H1 (cell line): ENCODE measurements at regions not wholly inside any gene's neighbourhood (a gene's known extent, or its start where the extent isn't known, plus 50 kb on each side); places are given as distances from the start of the nearest gene placed in this dataset.

Experiments used
- CBX5 ChIP-seq: fragments of 300-800, 300-1000 bp; sonication (generic); IDR thresholded peaks from 2 replicates; pipeline ENCODE4 v1.7.1; 2016; ENCODE audit warnings: antibody characterized with exemption, low read length, low read depth
- GTF2F1 ChIP-seq: IDR thresholded peaks from 2 replicates; pipeline ENCODE4 v1.6.1; 2012; ENCODE audit warnings: low read depth, low read length, improper control_type of control experiment, borderline replicate concordance
- RBBP5 ChIP-seq: IDR thresholded peaks from 2 replicates; pipeline ENCODE4 v1.7.1; 2012; ENCODE audit warnings: low read depth, mild to moderate bottlenecking, inconsistent platforms, low read length, moderate library complexity, borderline replicate concordance
- RNF2 ChIP-seq: fragments of 200-900, 300-1000 bp; sonication (generic); IDR thresholded peaks from 2 replicates; pipeline ENCODE4 v1.7.1; 2016; ENCODE audit warnings: borderline replicate concordance, low read depth, mild to moderate bottlenecking, antibody characterized with exemption, low read length; ENCODE audit not compliant: poor library complexity, severe bottlenecking; ENCODE audit errors: missing control alignments
- TBP ChIP-seq: IDR thresholded peaks from 2 replicates; pipeline ENCODE4 v1.6.1; 2011; ENCODE audit warnings: low read depth, low read length, improper control_type of control experiment
- TF ChIP-seq, protein P1 (sequence below): IDR thresholded peaks from 2 replicates; pipeline ENCODE4 v1.6.1; 2012; ENCODE audit warnings: inconsistent platforms

DNA sequence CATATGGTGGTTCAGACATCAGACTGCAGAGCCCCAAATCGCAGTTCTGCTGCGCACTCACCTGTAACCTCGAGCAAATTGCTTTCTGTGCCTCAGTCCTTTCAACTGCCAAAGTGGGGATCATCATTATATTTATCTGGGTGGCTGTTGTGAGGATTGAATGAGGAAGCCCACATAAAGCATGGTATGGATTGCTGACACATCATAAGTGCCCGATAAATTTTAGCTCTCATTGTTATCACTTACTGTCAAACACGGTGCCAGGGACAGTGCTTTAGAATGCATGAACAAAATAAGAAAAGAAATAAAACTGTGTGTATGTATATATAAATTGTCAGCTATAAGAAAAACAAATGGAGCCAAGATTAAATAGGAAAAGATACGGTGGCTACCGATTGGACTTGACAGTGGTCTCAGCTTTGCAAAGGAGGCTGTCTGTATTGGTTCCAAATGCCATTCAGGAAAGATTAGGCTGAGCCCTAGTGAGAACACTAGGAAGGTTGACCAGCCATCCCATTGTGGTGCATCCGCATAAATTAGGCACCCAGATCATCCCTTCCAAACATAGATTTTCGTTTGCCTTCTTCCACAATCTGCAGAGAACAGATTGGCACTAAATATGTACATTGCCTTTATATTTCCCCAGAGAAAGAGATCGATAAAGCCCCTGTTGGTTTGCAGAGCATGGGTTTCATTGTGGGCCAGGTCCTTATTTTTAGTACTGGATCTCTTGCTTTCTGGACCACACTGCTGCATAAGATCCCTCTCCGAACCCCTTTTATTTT lies 91.8 kb upstream of the KAZN start (continued):
- no peak for TF ChIP-seq RNF2
- no peak for TF ChIP-seq TBP
- TF ChIP-seq RBBP5 = no peak
- no peak for TF ChIP-seq GTF2F1
- no peak for TF ChIP-seq CBX5
- TF ChIP-seq, protein P1, sequence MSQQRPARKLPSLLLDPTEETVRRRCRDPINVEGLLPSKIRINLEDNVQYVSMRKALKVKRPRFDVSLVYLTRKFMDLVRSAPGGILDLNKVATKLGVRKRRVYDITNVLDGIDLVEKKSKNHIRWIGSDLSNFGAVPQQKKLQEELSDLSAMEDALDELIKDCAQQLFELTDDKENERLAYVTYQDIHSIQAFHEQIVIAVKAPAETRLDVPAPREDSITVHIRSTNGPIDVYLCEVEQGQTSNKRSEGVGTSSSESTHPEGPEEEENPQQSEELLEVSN = no peak
